ENCODE measurements at regions not wholly inside any gene's neighbourhood (a gene's known extent, or its start where the extent isn't known, plus 50 kb on each side); places are given as distances from the start of the nearest gene placed in this dataset.
"Not testable (repeated sequence)": the region's sequence is repeated elsewhere in the genome, so short reads cannot be mapped to it uniquely, and the experiment has no call there.

- DNase-seq (ENCODE audit: low read depth): no peak
- no peak for TF ChIP-seq CTCF (conservative IDR thresholded peaks at IDR 0.05; ENCODE audit: low read depth, low read length)
- H3K4me3 ChIP-seq (ENCODE audit: low read depth, low read length): no peak overlapping the region
Measured at GRCh38 chr2:209269024-209269423, 154.8 kb upstream of the MAP2 start.

- H3K4me3 ChIP-seq (ENCODE audit: low read depth, low read length): no peak overlapping the region
- no peak for TF ChIP-seq CTCF (conservative IDR thresholded peaks at IDR 0.05; ENCODE audit: low read depth, low read length)
- DNase-seq (ENCODE audit: low read depth): no peak
Measured at GRCh38 chr2:209276000-209276399, 147.8 kb upstream of the MAP2 start.

- H3K4me3 ChIP-seq (ENCODE audit: low read depth, low read length): no peak overlapping the region
- no peak for TF ChIP-seq CTCF (conservative IDR thresholded peaks at IDR 0.05; ENCODE audit: low read depth, low read length)
- DNase-seq (ENCODE audit: low read depth): no peak
Measured at GRCh38 chr2:209277444-209277843, 146.4 kb upstream of the MAP2 start.

GRCh38 chr2:209298601-209299000 lies 125.2 kb upstream of the MAP2 start:
- TF ChIP-seq CTCF (conservative IDR thresholded peaks at IDR 0.05; ENCODE audit: low read depth, low read length): no peak
- no peak overlapping the region for H3K4me3 ChIP-seq (ENCODE audit: low read depth, low read length)
- DNase-seq (ENCODE audit: low read depth): no peak

- not testable (repeated sequence) for DNase-seq (ENCODE audit: low read depth); H3K4me3 ChIP-seq (ENCODE audit: low read depth, low read length)
Measured at GRCh38 chr2:209299478-209299877, 124.4 kb upstream of the MAP2 start.

DNA sequence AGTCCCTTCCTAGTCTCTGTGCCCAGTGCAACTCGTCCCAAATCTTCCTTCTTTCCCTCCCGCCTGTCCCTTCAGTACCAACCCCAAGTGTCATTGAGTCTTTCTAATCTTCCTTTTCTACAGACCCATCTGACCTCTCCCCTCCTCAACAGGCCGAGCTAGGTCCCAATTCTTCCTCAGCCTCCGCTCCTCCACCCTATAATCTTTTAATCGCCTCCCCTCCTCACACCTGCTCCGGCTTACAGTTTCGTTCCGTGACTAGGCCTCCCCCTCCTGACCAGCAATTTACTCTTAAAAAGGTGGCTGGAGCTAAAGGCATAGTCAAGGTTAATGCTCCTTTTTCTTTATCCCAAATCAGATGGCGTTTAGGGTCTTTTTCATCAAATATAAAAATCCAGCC lies 123.1 kb upstream of the MAP2 start:
- not testable (repeated sequence) for DNase-seq (ENCODE audit: low read depth); H3K4me3 ChIP-seq (ENCODE audit: low read depth, low read length)

DNA sequence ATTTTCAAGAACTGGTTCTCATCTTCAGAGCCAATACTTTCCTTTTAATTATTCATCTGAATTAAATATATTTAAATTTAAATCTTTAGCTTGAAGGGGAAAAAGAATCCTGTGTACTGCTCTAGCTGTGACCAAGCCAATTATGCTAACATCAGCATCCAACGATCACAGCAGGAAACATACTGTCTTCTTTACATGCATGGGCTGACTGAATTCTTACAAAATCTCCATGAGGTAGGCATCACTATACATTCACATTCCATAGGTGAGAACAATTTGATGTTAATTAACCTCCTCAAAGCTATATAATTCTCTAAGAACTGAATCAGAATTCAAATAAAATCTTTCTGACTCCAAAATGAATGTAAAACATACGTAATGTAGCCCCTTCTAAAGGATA lies 118.8 kb upstream of the MAP2 start:
- no peak for DNase-seq (ENCODE audit: low read depth)
- no peak overlapping the region for H3K4me3 ChIP-seq (ENCODE audit: low read depth, low read length)
- TF ChIP-seq CTCF (conservative IDR thresholded peaks at IDR 0.05; ENCODE audit: low read depth, low read length): no peak

DNA sequence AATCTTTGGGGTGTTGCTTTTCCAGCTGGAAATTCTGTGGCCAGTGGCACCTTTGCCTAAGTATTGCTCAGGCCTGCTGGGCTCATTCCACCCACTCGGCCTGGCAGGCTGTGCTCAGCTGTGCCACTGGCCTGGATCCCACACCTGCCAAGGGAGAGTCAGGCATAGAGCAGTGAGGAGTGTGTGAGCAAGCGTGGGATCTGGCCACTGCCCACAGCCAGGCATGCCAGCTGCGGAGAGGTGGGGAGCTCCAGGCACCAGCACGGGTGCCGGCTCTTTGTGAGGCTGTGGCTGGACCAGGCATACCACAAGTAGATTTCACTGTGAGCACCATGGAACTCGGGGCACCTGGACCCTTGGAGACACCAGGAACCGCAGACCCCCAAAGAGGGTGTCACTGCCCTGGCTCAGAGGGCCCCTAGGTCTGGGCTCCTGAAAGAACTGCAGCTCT lies 118.1 kb upstream of the MAP2 start:
- no peak overlapping the region for H3K4me3 ChIP-seq (ENCODE audit: low read depth, low read length)
- DNase-seq (ENCODE audit: low read depth): no peak
- TF ChIP-seq CTCF (conservative IDR thresholded peaks at IDR 0.05; ENCODE audit: low read depth, low read length): no peak
